K562 (cell line): ENCODE measurements at regions not wholly inside any gene's neighbourhood (a gene's known extent, or its start where the extent isn't known, plus 50 kb on each side); places are given as distances from the start of the nearest gene placed in this dataset.

ENCODE experiments used
- BHLHE40 ChIP-seq: IDR thresholded peaks from 2 replicates; pipeline ENCODE4 v1.6.1; 2011; ENCODE audit warnings: low read length, improper control_type of control experiment
- PCBP1 ChIP-seq: fragments of 200-400 bp; formaldehyde crosslinking; IDR thresholded peaks from 2 replicates; pipeline ENCODE4 v1.6.1; 2018; ENCODE audit warnings: mild to moderate bottlenecking, low read depth, low read length; ENCODE audit not compliant: poor library complexity, severe bottlenecking
- POLR2AphosphoS5 ChIP-seq: IDR thresholded peaks from 2 replicates; pipeline ENCODE4 v1.6.1; 2011; ENCODE audit warnings: mild to moderate bottlenecking, low read depth, low read length, moderate library complexity; ENCODE audit not compliant: control insufficient read depth, insufficient read depth
- RBM22 ChIP-seq: fragments of 200-400 bp; formaldehyde crosslinking; IDR thresholded peaks from 2 replicates; pipeline ENCODE4 v1.6.1; 2018; ENCODE audit warnings: low read length, low read depth; ENCODE audit not compliant: poor library complexity, severe bottlenecking
- TF ChIP-seq, protein P1 (sequence below): fragments of 450-650 bp; conservative IDR thresholded peaks from 2 replicates; pipeline ENCODE4 v1.6.1; 2016; ENCODE audit warnings: missing genetic modification characterization, low read depth, mild to moderate bottlenecking, control low read depth, missing compliant biosample characterization
- TF ChIP-seq, protein P2 (sequence below): sonication (generic); formaldehyde crosslinking; IDR thresholded peaks from 2 replicates; pipeline ENCODE4 v1.8.1; 2022; ENCODE audit warnings: missing genetic modification reagents
- TF ChIP-seq, protein P3 (sequence below): fragments of 450-650 bp; IDR thresholded peaks from 2 replicates; pipeline ENCODE4 v1.6.1; 2016; ENCODE audit warnings: antibody characterized with exemption

DNA sequence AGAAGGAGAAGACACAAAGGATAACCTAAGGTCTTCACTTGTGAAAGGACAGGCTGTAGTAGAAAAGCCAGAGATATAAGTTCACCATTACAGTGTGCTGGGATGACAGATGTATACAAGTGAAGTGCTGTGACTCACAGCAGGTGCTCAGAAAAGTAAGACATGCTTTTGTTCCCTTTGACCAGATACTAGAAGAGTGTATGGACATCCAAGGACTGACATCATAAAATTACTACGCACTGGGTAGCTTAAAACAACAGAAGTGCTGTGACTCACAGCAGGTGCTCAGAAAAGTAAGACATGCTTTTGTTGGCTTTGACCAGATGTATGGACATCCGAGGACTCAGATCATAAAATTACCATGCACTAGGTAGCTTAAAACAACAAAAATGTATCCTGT is 61.6 kb upstream of the BTC start:
- TF ChIP-seq, protein P1, sequence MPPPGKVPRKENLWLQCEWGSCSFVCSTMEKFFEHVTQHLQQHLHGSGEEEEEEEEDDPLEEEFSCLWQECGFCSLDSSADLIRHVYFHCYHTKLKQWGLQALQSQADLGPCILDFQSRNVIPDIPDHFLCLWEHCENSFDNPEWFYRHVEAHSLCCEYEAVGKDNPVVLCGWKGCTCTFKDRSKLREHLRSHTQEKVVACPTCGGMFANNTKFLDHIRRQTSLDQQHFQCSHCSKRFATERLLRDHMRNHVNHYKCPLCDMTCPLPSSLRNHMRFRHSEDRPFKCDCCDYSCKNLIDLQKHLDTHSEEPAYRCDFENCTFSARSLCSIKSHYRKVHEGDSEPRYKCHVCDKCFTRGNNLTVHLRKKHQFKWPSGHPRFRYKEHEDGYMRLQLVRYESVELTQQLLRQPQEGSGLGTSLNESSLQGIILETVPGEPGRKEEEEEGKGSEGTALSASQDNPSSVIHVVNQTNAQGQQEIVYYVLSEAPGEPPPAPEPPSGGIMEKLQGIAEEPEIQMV (tag), result no peak
- TF ChIP-seq BHLHE40 (no peak), RBM22 (no peak), PCBP1 (no peak), POLR2AphosphoS5 (no peak)
- TF ChIP-seq, protein P2, sequence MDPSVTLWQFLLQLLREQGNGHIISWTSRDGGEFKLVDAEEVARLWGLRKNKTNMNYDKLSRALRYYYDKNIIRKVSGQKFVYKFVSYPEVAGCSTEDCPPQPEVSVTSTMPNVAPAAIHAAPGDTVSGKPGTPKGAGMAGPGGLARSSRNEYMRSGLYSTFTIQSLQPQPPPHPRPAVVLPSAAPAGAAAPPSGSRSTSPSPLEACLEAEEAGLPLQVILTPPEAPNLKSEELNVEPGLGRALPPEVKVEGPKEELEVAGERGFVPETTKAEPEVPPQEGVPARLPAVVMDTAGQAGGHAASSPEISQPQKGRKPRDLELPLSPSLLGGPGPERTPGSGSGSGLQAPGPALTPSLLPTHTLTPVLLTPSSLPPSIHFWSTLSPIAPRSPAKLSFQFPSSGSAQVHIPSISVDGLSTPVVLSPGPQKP, result no peak
- TF ChIP-seq, protein P3, sequence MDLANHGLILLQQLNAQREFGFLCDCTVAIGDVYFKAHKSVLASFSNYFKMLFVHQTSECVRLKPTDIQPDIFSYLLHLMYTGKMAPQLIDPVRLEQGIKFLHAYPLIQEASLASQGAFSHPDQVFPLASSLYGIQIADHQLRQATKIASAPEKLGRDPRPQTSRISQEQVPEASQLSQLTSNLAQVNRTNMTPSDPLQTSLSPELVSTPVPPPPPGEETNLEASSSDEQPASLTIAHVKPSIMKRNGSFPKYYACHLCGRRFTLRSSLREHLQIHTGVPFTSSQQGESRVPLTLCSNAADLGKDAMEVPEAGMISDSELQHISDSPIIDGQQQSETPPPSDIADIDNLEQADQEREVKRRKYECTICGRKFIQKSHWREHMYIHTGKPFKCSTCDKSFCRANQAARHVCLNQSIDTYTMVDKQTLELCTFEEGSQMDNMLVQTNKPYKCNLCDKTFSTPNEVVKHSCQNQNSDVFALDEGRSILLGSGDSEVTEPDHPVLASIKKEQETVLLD, result no peak
